Esophagus mucosa (tissue), 1 donor: ENCODE measurements at regions not wholly inside any gene's neighbourhood (a gene's known extent, or its start where the extent isn't known, plus 50 kb on each side); places are given as distances from the start of the nearest gene placed in this dataset.
"Not testable (repeated sequence)": the region's sequence is repeated elsewhere in the genome, so short reads cannot be mapped to it uniquely, and the experiment has no call there.

ENCODE experiments used
- ATAC-seq: fragments of 200-7000 bp; cut with Tn5 transposase; one replicate; pipeline ENCODE4 v1.9.1; 2020
- donor health status: DM: yes; HTN: yes; CAD: no.

GRCh38 chr6:76959177-76959576 lies 504.1 kb downstream of the HTR1B start:
- ATAC-seq: not testable (repeated sequence)

GRCh38 chr6:76942203-76942966 lies 520.9 kb downstream of the HTR1B start:
- no peak for ATAC-seq

DNA sequence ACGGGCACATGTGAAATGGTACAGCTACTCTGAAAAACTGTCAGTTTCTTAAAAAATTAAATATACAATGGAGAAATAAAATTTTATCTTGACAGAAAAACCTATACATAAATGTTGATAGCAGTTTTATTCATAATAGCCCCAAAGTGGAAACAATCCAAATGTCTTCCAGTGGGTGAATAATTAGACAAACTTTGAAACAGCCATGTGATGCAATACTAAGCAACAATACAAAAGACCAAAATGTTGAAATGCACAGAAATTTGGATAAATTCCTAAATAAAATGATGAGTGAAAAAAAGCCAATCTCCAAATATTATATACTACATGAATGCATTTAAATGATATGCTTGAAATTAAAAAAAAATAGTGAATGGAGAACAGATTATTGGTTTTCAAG lies 523.1 kb downstream of the HTR1B start:
- ATAC-seq: no peak

- ATAC-seq: no peak
Observed at GRCh38 chr6:76914737-76915136, 548.6 kb downstream of the HTR1B start.

DNA sequence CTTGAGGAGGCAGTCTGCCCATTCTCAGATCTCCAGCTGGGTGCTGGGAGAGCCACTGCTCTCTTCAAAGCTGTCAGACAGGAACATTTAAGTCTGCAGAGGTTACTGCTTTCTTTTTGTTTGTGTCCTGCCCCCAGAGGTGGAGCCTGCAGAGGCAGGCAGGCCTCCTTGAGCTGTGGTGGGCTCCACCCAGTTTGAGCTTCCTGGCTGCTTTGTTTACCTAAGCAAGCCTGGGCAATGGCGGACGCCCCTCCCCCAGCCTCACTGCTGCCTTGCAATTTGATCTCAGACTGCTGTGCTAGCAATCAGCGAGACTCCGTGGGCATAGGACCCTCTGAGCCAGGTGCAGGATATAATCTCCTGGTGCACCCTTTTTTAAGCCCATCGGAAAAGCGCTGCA lies 557.8 kb downstream of the HTR1B start:
- ATAC-seq: not testable (repeated sequence)

DNA sequence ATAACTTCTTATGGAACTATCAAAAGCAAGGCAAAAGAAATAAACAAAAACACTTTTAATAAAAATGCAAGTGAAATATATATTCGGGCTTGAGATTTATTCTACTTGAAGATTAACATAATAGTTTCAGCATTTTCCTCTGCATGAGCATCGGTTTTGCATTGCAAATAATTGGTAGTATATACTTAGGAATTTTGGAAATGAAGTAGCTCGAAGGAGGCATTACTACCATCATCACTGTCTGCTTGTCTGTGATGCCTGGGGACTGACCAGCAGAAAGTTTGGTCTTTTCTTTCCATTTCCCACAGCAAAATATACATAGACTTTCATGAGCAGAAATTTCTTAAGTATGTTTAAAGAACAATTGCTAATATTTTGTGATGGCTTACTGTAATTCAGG lies 570.7 kb downstream of the HTR1B start:
- no peak for ATAC-seq

DNA sequence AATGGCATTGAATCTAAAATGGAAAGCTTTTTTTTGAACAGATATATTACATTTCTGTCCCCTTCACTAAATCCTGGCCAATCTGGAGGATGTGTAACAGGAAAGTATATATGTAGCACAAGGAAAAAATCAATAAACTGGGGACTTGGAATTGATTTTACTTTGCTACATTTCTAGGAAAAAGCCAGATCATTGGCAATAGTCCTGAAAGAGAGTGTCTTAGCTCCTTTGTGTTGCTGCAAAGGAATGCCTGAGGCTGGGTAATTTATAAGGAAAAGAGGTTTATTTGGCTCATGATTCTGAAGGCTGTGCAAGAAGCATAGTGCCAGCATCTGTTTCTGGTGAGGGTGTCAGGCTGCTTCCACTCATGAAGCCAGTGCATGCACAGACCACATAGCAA lies 574.9 kb downstream of the HTR1B start:
- ATAC-seq: no peak

DNA sequence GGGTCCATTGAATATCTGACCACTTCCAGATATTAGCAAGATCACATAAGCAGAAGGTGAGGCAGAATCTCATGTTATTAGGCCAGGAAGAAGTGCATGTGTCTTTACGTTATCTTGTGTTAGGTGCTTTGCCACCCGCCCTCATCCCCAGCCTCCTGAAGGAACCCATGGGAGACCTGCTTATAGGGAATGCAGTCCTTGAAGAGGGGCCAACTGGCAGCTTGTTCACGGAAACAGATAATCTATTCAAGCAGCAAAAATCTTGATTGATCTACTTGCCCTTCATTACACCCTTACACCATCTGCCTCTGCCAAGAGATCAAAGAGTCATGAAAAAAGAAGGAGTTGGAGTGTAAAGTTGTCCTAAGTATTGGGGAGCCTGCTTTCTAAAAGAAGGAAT lies 576.4 kb downstream of the HTR1B start:
- no peak for ATAC-seq

DNA sequence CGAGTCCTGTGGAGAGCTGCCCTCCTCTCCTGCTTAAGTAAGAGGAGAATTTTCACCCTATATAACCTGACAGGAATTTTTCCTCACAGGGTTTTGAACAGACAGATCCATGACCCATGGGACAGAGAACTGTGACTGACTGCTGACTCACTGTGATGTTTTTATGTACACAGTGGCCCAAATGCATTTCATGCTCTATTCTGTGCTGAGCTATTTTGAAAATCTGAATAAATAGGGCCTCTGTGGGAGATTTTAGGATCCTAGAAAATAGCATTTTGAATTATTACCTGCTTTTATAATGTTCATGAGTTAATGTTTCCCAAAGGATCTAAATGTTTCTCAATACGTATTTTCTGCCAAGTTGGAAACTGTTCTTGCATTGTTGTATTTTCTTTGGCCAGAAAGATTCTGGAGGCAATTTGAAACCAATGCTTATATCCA lies 577.4 kb downstream of the HTR1B start:
- ATAC-seq: no peak

GRCh38 chr6:76881414-76881813 lies 581.9 kb downstream of the HTR1B start:
- no peak for ATAC-seq

DNA sequence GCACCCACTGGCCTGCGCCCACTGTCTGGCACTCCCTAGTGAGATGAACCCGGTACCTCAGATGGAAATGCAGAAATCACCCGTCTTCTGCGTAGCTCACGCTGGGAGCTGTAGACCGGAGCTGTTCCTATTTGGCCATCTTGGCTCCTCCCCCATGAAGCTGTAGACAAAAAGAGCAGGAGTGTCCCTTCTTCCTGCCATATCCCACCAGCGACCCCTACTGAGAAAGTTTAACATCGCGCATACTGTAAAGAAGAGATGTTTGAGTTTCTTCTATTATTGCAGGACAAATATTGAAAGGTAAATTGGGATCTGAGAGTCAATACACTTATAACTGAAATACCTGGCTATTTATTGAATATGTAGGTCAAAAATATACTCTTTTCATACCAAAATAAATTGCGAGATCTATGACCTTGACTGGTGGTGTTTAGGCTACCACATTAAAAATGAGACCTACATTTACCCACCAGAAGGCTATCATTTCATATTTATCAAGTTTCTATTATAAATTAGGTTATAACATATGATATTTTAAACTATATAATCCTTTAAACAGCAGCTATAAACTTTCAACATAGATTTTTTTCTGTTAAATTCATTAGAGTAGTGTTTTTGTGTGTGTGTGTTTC lies 586.3 kb downstream of the HTR1B start:
- no peak for ATAC-seq

GRCh38 chr6:76876430-76876829 lies 586.9 kb downstream of the HTR1B start:
- ATAC-seq: not testable (repeated sequence)

DNA sequence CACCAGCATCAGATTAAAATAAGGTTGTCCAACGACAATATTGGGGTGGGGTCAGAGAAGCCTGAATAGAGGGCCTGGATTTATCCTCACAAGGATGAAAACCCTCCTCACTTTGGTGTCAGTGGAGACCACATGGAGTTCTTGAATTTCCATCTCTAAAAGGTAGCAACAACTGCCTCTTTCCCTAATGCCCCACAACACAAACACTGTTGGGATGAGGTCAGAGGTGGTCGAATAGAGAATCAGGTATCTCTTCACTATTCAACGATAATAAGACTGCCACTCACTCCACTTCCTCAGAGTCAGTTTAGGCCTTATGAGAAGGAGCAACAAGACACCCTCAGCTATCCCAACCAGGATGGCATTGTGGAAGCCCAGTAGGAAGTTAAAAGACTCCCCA lies 596.1 kb downstream of the HTR1B start:
- no peak for ATAC-seq

DNA sequence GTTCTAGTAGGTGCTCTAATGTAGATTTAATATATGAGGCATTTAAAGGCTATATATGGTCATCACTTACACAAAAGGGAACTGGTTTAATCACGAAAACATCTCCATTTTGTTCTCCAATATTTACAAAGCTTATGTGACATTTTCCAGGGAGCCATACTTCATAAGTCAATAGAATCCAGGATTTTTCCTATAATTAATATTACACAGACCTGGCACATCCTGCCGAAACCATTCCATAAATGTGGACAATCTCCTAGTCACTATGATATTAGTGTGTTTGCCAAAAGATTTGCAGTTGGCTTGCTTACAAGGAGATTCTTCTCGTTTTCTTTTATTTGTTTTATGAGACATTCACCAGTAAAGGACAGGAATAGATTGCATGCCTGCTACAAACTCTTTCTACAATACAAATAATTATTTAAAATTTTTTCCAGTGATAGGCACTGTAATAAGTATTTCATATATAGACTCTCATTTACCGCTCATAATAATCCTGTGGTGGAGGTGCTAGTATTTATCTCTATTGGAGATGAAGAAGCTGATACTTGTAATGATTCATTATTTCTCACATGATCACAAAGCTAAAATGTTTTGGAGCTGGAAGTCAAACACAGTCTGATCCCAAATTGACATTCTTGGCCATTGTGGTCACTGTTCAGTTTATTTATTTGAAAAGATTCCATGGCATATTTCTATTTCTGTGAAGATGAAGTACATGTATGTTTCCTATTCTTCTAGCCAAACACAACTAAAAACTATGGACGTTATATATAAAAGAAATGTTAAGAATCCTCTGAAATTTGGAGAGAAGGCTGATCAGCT lies 597.0 kb downstream of the HTR1B start:
- ATAC-seq: no peak

DNA sequence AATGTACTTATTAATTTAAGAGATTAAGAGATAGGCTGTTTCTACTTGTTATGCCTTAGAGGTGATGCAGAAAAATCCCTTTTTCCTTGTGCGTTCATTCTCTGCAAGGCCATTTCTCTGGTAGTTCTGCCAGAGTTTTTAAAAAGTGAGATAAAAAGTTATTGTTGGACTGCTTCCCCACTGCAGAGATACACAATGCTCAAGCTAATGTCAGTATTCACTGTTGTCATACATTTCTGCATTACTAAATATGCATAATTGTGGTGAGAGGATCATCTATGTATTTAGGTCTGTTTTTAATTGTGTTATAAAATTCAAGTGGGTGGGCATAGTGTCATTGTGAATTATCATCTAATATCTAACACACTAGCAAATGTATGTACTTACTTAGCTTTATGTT lies 600.4 kb downstream of the HTR1B start:
- ATAC-seq: no peak

DNA sequence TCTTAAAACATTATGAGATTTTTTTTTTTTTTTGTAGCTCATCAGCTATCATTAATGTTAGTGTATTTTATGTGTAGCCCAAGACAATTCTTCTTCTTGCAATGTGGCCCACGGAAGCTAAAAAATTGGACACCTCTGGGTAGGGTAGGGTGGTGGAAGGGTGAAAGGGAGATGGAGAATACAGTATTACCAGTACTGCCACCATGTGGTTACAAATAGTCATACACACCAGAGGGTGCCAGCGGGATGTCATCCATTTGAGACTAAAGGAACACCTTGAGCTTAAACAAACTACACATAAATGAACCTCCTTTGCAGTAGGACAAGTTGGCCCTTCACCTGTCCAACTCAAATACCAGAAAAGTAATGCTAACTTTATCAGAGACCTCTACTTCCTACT lies 601.9 kb downstream of the HTR1B start:
- peak; percentile 33 for ATAC-seq

GRCh38 chr6:76856065-76856464 lies 607.2 kb downstream of the HTR1B start:
- ATAC-seq: no peak

GRCh38 chr6:76852776-76853175 lies 610.5 kb downstream of the HTR1B start:
- no peak for ATAC-seq

- ATAC-seq: not testable (repeated sequence)
Observed at GRCh38 chr6:76849274-76849970, 613.9 kb downstream of the HTR1B start.

- ATAC-seq: no peak
Observed at GRCh38 chr6:76843054-76843822, 620.1 kb downstream of the HTR1B start.

DNA sequence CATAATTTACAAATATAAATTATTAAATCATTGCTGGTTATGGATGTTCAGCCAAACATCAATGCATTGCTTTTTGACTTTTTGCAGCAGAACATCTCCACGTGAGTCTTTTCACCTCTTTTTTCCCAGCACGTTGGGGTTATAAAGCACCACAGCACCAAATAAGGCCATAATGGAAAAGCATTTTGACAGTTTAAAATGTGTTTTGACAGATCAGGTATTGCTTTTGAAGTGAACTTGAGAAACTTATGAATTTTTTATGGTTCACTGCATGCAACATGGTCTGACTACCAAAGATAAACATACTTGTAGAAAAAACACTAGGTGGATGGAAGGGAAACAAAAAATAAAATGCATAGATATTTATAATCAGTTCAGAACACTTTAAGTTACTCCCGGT lies 622.4 kb downstream of the HTR1B start:
- ATAC-seq: no peak
